Peyer's patch (tissue), 4 donors: ENCODE measurements at regions not wholly inside any gene's neighbourhood (a gene's known extent, or its start where the extent isn't known, plus 50 kb on each side); places are given as distances from the start of the nearest gene placed in this dataset.

Source experiments
- POLR2A ChIP-seq, 2 donors: fragments of 450-650 bp; IDR thresholded peaks; one replicate each; pipeline ENCODE4 v1.5.1; 2017; ENCODE audit warnings: antibody characterized with exemption in 2 of 2, mild to moderate bottlenecking in 2 of 2, moderate library complexity in 2 of 2
- TF ChIP-seq, protein P1 (sequence below), 6 experiments: fragments of 450-650 bp in 4 of 6; fragments of 200-600 bp in 2 of 6; sonication (generic) in 1 of 6; IDR thresholded peaks; one replicate each; pipeline ENCODE4 v1.5.1; 2017 to 2019; ENCODE audit warnings: antibody characterized with exemption in 6 of 6, mild to moderate bottlenecking in 3 of 6, moderate library complexity in 1 of 6

DNA sequence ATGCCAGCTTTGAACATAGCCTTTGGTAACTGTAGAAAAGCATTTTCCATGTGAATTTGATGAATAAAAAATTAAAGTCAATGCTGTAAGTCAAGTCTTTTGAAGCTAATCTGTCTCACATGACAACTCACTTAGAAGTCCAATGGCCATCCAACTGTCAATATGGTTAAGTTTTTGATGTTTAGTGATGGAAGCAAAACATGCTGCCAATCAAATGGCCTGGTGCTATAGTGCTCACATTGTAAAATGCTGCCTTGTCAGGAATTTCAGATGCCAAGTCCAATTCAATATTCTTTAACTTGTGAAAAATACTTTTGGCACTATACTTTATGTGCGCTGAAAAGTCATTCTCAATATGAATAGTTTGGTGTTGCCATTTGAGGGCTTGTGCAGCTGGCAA lies 1361.8 kb upstream of the ALCAM start:
- TF ChIP-seq, protein P1, sequence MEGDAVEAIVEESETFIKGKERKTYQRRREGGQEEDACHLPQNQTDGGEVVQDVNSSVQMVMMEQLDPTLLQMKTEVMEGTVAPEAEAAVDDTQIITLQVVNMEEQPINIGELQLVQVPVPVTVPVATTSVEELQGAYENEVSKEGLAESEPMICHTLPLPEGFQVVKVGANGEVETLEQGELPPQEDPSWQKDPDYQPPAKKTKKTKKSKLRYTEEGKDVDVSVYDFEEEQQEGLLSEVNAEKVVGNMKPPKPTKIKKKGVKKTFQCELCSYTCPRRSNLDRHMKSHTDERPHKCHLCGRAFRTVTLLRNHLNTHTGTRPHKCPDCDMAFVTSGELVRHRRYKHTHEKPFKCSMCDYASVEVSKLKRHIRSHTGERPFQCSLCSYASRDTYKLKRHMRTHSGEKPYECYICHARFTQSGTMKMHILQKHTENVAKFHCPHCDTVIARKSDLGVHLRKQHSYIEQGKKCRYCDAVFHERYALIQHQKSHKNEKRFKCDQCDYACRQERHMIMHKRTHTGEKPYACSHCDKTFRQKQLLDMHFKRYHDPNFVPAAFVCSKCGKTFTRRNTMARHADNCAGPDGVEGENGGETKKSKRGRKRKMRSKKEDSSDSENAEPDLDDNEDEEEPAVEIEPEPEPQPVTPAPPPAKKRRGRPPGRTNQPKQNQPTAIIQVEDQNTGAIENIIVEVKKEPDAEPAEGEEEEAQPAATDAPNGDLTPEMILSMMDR (IDR thresholded peaks at IDR 0.05) = no peak
- no peak for TF ChIP-seq POLR2A (IDR thresholded peaks at IDR 0.05)
